HG03108 (cell line): ENCODE measurements at regions not wholly inside any gene's neighbourhood (a gene's known extent, or its start where the extent isn't known, plus 50 kb on each side); places are given as distances from the start of the nearest gene placed in this dataset.

Experiments used
- ATAC-seq: cut with Tn5 transposase; IDR thresholded peaks from one replicate; pipeline ENCODE4 v1.9.1; 2021; ENCODE audit warnings: moderate library complexity; ENCODE audit not compliant: unreplicated experiment

DNA sequence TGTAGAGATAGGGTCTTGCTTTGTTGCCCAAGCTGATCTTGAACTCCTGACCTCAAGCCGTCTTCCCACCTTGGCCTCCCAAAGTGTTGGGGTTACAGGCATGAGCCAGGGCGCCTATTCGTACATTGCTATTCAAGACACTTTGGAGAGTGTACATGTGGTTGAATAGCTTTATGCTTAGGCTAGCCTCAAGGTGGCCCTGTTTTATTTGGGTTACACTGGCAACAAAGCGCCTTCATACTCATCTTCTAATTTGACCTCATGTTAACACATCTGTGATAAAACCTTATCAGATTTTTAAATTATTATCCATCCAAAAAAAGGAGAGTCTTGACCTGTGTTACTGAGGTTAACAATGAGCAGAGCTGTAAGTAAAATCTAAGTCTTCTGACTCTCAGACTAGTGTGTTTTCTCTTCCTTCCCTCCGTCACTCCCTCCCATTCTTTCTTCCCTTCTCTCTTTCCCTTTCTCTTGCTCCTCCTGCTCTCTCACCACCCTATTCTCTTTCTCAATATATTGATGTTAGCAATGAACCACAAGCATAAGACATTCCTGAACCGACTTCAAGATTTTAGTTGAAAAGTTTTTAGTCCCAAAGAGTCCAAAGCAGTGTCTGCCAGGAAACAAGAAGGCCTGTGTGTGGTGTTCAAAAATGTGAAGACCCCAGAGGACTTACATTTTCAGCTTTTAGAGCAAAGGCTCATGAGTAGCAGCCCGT is 603.7 kb upstream of the CFAP20DC start:
- ATAC-seq = no peak

DNA sequence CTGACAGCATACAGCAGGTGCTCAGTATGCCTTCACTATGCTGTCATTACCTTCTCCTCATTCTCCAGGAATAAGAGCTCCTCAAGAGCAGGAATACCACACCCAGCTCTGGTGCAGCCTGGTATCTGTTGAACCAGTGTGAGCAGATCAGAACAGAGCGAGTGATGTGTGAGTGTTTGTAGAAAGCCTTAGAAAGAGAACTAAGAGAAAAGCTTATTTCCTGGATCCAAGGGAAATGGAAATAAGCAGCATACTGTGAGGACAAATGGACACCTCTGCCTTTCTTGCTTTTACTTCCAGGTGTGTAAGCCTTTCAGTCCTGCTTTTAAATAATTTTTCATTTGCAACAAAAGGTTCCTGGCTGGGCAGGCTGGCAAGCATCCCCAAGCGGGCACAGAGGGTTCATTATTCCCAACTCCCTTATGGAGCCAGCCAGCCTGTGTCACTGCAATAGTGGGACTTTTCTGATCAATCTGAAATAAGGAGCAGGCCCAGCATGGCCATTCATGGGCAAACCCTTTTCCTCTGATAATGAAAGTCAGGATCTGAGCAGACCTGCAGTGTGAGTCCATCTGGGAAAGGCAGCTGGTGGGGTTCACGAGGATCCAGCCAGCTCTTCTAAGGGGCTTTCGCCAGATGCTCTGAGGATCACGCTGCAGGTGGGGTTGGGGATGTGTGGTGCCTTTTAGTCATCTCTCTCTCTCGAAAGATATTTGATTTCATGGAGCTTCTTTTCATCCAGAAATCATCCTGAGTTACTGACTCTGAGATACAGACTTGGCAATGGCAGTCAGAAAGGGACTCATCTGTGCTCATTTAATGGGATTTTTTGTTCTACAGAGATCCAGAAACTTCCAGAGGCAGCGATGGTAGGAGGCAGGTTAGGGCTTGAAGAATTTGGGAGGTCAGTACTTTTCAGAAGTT is 594.9 kb upstream of the CFAP20DC start:
- no peak for ATAC-seq

DNA sequence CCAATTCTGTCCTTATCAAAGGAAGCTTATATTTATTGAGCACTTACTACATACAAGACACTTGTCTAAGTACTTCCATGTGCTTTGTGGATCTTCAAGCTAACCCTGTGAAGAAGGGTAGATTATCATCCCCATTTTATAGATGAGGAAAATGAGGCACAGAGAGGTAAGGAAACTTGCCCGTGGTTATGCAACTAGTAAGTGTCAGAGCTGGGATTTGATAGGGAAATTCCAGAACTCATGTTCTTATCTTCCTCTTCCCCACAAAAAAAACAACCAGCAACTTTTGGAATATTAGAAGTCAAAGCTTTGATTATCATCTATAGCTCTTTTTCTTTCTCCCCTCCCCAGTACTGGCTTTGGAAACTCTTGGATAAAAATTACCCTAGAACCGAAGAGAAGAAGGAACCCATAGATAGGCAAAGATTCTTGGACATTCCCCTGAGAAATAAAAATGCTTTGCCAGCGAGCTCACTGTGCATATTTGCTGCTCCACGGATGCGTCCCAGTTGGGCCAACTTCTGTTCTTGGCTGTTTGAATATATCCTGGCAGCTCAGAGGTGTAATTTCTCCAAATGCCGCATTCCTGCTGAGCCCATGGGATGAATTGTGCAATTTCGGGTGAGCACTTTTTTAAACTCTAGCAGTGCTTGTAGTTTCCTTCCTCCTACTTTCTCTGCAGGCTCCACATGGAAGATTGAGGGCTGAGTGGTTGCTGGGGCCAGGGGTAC is 591.5 kb upstream of the CFAP20DC start:
- ATAC-seq = no peak

DNA sequence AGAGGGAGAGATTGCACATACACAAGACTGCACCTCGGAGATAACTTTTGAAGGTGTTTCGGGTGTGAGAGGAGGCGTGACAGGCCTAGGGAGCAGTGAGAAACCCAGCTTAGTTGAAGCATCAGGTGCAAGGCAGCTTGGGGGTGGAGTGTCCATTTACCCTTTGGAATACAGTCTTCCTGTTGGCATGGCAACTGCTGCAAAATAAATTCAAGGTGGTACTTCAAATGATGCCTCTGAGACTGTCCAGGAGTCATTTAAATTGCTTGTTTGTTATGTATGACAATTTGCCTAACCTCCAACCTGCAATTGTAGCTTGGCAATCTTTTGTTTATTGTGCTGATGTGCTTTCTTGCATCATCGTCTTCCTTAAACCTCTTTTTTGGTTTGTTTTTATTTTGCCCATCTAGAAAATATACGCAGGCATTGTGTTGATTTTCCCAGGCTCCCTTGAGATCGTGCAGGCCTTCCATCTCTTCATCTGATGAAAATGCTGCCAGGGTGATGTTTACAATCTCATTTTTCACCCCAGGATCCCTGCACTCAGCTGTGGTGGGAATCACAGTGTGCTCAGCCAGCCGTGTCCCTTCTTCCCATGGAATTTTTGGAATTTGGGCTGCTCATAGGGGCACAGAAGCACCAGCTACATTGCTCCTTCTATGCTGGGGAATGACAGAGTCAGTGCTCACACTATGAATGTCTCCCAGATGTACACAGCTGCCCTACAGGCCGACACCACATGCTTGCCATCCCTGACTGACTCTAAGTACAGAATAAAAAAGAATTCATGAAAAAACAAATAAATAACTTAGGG is 583.1 kb upstream of the CFAP20DC start:
- ATAC-seq = no peak

DNA sequence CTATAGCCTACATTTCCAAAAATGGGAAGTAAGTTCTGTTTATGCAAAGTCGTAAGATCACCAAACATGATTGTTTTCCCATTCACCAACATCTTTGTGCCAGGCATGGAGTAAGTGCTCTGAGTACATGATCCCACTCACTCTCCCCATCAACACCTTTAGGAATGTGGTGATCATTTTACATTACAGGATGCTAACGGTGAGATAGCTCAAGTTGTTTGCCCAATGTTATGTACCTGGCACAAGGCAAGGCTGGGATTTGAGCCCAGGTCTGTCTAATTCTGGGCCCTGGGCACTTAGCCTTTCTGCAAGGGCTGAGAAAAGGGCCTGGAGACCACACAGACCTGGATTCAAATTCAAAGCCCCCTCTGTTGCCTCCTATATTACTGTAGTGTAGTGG is 581.7 kb upstream of the CFAP20DC start:
- no peak for ATAC-seq

DNA sequence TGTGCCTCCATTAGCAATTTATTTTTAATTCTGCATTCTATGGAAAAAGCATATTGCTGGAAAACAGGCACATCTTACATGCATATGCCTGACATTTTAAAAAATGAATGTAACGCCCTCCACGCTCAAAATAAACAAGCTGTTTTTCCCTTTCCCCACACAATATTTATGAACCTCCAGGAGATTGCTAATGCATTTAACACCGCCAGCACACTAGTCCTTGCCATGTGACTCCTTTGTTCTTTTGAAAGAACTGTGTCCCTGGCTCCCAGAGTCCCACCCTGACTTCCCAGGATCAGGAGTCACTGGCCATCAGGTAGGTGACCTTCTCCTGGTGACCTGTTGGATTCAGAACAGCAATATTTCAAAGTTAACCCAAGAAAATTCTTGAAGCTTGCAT is 571.2 kb upstream of the CFAP20DC start:
- ATAC-seq = no peak

DNA sequence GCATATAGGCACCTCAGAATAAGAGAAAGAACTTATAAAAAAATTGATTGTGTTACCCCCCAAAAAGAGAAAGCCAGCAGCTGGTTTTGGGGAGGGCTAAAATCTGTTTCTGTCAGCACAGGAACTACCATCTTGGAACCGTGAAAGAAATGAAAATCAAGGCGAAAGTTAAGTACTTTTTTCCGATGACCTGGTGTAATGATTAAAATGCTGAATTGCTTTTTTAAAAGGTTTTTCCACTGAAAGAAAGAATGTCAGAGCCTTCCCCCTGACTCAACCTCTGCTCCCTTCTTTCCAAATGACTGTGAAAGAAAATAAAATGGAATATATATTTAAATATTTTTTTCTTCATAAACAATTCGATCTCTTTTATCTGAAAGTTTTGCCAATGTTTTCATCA is 570.5 kb upstream of the CFAP20DC start:
- no peak for ATAC-seq

DNA sequence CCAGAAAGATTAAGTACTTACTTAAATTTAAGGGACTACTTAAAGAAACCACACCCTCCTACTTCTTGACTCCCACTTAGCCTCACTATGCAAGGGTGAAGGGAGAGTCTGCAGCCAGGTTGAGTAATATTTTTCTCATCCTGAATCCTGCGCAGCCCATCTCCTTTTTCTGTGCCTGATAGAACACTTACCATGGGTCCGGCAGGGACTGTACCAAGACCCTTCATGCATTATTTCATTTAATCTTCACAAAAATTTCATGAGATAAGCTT is 562.6 kb upstream of the CFAP20DC start:
- no peak for ATAC-seq

DNA sequence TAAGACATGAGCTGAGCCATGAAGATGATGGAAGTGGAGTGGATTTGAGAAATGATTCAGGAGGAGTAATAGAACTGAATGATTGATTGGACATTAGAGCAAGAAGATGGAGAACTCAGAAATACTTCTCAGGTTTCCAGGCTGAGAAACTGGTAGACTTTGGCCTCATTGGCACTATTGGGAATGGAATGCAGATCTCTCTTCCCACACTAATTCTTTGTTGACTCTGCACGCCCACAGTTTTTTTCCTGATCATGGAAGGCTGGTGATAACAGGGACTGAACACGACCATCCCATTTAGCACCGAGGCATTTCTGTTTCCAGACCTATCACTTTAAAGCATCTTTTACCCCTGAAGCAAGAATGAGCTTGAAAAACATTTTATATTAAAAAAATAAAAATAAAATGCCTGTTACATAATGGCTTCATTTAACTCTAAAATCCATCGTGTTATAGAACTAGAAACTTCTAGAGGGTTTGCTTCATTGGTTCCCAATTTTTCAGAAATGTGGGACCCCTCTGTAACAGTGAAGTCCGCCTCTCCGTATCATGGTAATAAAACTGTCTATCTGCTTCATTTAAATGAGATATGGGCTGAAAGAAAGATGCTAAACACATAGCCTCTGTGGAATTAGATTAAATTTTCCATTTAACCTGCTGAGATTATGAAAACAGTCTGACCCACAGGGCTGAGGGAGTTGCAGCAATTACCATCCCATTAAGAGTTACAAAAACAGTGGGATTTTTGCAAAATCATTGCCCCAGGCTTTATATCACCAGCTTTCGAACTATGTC is 562.0 kb upstream of the CFAP20DC start:
- no peak for ATAC-seq

DNA sequence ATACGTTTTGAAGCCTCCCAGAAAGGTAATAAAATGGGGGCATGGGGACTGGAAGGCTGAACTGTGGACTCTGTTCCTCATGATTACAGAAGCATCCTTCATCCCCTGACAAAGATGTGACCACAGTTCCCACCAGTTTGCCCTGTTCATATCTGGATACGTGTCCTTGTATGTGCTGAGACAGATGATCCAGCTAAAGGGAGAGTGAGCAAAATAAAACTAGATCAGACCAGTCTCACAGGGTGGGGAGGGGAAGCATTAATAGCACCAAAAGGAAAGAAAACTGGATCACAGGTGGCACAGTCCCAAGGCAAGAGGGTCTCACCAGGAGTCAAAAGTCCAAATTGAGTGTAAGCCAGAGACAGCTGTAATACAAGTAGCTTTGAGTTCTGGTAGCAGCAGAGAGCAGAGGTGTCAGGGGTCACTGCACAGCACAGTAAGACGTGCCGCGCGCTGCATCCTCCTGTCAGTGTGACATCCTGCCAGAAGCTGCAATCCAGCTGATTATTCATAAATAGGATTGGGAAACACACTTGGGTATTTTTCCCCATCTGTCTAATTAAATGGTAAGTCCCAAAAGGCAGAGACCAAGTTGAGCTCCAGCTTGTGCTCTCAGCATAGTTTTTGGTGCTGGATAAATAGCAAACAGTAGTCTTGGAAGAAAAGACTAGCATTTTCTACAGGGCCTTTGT is 560.0 kb upstream of the CFAP20DC start:
- no peak for ATAC-seq

DNA sequence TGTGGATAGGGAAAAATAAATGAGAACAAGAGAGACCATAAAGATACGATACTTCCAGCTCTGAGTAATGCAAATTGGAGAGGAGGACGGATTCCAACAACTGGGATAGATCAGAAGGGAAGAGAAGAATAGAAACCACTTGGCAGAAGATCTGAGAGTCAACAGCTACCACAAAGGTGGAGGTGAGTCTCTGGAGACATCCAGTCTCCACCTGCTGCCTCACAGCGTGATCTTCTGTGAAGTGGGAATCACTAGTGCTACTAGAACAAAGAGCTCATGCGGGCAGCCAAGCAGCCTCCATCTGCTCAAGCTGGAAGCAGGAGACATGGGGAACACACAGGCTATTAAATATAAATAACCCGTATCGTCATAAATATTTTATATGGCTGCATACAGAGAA is 558.5 kb upstream of the CFAP20DC start:
- no peak for ATAC-seq

DNA sequence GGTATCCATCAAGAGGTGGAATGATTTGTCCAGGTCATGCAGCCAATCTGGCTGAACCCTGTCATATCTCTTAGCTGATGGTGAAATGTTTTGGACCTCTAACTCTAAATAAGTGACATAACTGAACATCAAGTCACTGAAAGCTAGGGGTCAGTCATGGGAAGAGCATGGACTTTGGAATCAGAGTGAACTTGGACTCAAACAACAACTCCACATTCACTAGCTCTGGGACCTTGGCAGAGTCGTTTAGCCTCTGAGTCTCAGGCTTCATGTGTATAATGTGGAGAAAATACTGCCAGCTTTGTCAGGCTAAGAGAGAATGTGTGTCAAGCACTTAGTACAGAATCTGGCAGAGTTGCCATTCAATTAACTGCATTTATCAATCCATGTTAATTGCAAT is 557.8 kb upstream of the CFAP20DC start:
- no peak for ATAC-seq

DNA sequence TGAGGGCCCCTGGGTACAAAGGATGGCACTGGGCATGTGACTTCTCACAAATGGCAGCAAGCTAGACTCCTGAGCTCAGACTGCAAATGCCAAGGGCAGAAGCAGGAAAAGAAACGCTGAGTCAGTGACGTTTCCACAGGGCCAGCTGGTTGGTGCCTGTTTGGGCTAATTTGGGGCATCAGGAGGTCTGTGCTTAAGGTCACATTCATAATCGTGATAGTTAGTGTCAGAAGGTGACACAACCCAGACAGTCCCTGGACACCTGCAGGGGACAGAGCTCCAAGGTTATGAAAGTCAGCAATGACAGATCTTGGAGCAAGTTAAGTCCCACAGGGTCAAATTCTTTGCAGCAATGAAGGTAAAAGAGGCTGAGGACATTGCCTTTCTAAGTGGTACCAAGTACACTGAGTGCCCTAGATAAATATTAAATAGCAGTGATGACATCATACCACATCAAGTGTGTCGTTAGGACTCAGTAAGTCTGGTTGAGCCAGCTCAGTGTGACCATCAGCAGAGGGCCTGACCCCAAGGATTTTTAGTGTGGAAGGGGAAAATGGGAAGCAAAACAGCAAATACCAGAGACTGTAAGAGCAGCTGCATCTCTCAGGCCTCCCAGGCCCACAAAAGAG is 556.9 kb upstream of the CFAP20DC start:
- no peak for ATAC-seq

DNA sequence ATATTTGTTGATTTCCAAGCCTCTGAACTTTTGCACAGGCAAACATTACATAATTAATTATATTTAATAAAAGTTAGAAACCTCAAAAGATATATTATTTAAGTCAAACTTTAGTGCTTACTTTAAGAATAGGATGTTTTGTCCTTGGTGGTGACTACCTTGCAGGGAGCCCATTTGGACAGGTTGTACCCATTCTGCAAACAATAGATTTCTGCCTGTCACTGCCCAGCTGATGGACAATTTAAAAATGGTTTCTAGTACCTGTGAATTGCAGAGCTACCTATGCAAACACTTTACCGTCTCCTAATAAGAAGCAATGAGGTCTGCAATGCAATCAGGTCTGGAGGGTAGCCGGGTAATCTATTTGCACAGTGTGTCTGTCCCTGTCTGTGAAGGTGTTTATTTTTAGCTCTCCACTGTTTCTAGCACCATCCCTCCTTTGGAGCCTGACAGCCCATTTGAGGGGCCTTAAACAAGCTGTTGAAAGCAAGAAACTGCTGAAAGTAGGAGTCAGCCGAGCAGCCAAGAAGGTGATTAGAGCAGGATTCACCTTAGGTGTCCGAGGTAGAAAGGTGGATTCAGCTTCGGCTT is 556.2 kb upstream of the CFAP20DC start:
- no peak for ATAC-seq

DNA sequence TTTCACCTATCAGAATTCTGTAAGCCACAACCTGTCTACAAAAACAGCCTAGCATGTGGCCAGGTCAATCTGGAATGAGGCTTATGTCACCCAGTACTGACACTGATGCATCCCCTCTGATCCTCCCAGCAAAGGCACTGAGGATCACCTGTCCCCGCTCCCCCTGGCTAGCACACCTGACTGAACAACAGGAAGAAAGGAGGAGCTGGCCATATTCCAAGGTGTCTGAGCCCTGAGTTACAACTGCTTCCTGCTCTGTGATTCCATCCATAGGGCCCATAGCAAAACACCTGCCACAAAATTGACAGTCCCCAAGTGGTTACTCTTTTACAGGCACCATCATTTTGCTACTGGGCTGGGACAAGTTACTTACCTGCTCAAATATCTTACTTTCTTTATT is 555.5 kb upstream of the CFAP20DC start:
- no peak for ATAC-seq

DNA sequence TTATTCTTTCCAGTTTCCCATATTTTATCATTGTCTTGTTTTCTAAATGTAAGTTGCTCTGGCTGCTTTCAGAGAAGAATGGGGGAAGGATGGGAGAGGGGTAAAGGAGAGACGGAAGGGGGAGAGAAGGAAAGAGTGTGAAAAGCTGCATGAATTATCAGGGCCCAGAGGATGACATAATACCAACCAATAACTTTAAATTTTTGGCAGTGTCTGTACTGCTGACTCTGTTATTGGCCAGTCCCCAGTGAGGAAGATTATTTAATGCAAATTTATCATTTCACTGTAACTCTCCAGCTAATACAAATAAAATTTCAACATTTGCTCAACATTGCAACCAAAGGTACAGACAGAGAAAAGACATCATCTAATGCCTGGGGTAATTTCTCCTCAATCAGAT is 551.7 kb upstream of the CFAP20DC start:
- no peak for ATAC-seq

DNA sequence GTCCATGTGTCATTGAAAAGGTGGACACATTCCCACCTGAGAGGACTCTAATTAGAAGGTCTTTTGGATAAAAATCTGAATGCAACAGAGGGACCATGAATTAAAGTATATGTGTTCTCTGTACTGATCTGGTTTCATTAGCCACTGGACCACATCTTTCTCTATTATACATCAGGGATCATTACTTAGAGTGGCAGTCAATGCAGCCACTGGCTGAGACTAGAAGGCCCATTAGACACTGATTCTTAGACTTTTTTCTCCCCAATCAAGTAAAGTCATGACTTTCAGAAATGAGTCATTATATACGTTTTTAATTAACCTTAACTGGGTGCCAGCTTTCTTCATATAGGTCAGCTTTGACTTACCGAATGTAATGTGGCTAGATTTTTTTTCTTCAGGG is 550.8 kb upstream of the CFAP20DC start:
- ATAC-seq = no peak

DNA sequence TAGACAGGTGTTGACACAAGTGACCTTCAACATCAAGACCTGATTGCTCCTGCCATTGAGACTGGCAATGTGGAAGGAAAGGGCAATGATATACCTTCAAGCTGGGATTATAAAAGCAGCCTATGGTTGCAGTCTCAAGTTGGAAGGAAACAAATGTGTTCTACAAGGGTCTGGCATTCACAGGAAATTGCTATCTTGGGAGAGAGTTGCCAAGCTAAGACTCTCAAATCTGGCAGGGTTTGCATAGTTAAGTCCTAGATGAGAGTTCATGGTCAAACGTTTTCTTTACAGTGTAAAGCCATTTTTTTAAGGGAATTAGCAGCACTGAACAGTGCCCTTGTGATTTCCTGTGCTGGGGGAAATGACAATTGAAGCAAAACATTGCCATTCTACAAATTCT is 546.9 kb upstream of the CFAP20DC start:
- ATAC-seq = no peak

DNA sequence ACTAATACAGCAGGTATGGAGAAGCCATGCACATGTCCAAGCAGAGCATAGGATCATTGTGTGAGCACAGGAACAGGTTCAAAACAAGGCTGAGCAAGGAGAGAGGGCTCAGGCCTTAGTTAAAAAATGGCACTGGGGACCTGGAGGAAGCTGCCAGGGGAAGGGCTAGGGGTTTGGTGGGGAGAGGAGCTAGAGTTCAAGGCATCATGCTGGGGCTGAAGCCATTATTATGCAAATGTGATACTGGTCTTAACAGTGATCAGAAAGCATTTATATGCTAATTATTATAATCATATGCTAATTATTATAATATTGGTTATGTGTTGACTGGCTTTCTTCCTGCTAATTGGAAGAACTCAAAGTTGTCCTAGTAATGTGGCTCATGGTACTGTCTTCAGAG is 546.0 kb upstream of the CFAP20DC start:
- no peak for ATAC-seq
